Smooth muscle cell of the brain vasculature (primary cell): ENCODE measurements at regions not wholly inside any gene's neighbourhood (a gene's known extent, or its start where the extent isn't known, plus 50 kb on each side); places are given as distances from the start of the nearest gene placed in this dataset.
A peak's percentile ranks its signal among the peaks of the same experiment; 100 is the strongest.

Experiments
- DNase-seq: peaks from one replicate; pipeline ENCODE4 v3.0.0-alpha.2; 2012; ENCODE audit warnings: low read depth, low spot score

DNA sequence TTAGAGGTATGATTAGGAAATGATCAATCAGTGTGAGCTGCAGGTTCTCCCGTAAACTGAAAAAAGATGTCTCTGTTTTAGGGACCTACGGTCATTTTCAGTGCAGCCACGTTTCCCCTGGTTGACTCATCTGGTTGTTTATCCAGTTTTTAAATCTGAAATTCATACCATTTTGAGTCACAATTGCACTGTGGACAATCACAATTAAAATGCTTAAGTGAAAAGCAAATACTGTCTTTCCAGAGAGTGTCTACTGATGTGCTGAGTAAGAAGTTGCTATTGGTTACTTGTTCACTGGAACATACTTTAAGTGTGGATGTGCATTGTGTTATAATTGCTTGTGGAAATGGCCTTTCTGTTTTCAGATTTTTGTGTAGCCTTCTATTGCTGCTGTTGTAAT lies 305.1 kb upstream of the SASH1 start:
- no peak for DNase-seq

DNA sequence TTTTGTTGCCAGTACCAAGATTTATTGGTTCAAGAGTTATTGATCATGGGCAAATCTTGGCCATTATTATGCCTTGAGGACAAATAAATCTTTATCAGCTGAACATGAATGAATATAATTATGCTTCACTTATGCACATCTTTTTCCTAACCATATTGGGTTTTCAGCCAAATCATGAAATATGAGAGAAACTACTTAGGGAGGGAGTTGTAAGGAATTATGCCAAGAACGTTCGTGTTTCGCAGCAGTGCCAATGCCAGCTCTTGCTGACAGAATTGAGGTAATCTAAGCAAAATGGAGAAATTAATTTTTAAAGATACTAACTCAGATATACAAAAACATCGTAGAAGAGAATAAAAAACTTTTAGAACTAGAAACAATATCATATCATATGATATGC lies 301.1 kb upstream of the SASH1 start:
- no peak for DNase-seq

DNA sequence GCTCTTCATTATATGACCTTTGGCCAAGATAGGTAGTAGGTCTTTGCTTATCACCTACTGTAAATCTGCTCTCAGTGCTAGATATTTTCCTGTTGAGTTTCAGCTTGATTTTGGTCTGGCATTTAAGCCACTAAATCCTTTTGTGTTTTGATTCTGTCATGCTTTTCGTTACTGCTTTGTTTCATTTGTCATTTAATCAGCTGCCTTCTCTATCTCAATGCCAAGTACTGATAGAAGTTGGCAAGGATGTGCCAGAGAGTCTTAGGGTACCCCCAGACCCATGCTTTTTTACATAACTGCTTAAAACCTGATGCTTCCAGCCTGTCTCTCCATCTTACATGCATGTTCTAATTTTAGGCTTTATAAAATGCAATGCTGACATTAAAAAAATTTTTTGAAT lies 300.1 kb upstream of the SASH1 start:
- no peak for DNase-seq

- DNase-seq = peak; percentile 66
Measured at GRCh38 chr6:148044261-148044751, 298.3 kb upstream of the SASH1 start.

GRCh38 chr6:148044921-148045320 lies 297.7 kb upstream of the SASH1 start:
- DNase-seq = no peak

DNA sequence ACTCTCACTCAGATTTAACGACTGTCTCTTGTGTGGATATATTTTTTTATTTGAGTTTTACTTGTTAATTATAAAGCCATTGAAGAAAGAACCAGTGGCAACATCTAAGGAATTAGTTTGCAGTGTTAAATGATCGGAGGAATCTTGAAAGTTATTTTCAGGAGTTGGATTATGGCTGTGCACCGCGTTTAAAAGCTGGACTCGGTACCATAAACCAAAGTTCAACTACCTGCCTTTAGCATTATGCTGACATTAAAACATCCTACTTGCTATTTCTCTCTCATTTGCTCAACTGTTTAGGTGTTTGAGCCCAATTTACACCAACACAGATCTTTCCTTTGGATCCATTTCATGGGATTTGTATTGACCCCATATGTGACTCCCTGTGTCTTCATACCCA lies 289.4 kb upstream of the SASH1 start:
- no peak for DNase-seq

- no peak for DNase-seq
Measured at GRCh38 chr6:148053796-148054195, 288.8 kb upstream of the SASH1 start.

- no peak for DNase-seq
Measured at GRCh38 chr6:148054219-148054618, 288.4 kb upstream of the SASH1 start.

GRCh38 chr6:148055419-148055818 lies 287.2 kb upstream of the SASH1 start:
- no peak for DNase-seq

DNA sequence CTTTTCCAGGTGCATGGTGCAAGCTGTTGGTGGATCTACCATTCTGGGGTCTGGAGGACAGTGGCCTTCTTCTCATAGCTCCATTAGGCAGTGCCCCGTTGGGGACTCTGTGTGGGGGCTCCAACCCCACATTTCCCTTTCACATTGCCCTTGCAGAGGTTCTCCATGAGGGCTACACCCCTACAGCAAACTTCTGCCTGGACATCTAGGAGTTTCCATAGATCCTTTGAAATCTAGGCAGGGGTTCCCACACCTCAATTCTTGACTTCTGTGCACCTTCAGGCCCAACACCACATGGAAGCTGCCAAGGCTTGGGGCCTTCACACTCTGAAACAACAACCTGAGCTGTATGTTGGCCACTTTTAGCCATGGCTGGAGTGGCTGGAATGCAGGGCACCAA lies 282.8 kb upstream of the SASH1 start:
- DNase-seq = no peak

DNA sequence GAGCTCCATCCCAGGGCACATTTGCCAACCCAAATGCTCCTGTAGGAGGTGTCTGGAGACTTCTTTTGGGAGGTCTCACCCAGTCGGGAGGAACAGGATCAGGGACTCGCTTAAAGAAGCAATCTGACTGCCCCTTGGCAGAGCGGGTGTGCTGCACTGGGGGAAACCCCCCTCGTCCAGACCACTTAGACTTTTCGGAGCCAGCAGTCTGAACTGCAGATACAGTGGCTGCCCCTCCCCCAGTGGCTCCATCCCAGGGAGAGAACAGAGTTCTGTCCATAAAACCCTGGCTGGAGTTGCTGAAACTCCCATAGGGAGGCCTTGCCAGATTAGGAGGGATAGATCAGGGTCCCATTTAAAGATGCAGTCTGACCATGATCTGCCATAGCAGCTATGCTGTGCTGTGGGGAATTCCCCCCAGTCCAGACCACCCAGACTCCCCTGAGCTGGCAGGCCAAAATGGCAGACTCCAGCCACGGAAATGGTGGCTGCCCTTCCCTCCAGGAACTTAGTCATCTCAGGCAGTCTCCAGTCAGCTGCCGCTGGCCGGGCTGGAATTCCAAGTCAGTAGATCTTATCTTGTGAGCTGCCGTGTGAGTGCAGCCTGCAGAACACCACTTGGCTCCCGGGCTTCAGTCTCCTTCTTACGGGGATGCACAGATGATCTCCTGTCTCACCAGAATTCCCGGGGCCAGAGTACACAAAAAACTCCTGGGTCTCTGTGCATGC lies 278.1 kb upstream of the SASH1 start:
- no peak for DNase-seq

GRCh38 chr6:148068437-148069061 lies 274.1 kb upstream of the SASH1 start:
- no peak for DNase-seq

- DNase-seq = no peak
Measured at GRCh38 chr6:148069256-148069655, 273.4 kb upstream of the SASH1 start.

DNA sequence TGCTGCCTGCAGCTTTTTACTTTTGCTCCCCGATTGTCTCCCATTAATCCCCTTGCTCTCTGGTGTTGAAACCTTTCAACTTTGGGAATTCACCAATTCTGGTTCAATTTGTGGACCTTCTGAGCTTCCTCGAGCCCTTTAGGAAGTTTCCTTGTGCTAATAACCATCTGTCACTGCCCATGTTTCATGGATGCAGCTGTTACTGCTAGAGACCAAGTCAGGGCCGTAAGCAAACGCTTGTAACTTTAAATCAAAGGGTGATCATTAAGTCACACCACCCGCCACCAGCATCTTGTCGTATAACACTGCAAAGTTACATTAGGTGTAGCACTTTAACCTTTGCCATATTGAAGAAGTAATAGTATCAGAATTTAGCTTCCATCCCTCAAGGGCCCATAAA lies 268.3 kb upstream of the SASH1 start:
- no peak for DNase-seq

- no peak for DNase-seq
Measured at GRCh38 chr6:148074738-148075137, 267.9 kb upstream of the SASH1 start.

DNA sequence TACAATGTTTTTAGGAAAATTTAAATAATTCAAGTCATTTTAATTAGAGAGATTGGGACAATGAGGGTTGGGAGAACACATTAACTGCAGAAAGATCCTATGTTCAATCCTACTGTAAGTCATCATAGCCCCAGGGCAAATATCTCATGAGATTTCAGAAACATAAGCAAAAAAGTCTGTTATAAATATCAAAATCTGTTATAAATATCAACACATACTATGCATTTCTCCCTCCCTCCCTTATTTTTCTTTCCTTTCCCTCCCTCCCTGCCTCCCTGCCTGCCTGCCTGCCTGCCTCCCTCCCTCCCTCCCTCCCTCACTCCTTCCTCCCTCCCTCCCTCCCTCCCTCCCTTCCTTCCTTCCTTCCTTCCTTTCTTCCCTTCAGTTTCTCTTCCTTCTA lies 267.3 kb upstream of the SASH1 start:
- no peak for DNase-seq

DNA sequence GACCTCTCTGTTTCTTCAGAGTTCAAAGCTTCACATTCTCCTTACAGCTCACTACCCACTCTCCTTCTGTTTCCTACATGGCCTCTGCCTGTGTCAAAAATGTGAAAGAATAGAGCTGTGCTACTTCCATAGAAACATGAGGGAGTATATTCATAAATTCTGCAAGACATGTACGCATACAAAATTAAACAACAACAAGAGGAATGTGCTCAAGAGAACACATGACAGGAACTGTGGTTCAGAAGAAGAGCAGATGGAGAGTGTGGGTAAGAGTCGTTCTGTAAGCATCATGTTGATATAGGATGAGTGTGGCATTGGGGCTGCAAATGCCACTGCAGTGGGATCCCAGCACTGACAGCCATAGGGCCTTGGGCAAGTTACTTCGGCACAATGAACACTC lies 266.6 kb upstream of the SASH1 start:
- DNase-seq = no peak

DNA sequence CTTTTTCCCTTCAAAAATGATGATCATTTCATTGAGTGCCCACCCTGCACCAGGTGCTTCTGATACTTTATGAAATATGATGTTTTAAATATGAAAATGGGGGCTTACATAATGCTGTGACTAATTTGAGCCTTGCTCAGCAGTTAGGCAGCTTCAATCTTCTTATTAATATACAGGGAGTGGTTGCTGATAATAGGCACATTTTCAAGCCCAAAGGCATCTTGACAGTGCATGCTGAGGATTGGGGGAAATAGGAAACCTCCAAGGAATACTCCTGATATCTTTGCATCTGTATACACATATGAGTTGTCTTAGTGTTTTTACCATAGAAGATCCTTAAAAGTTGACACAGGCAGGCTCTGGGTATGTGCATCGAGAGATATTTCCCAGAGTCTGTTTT lies 262.3 kb upstream of the SASH1 start:
- no peak for DNase-seq

GRCh38 chr6:148081076-148081475 lies 261.6 kb upstream of the SASH1 start:
- DNase-seq = no peak

DNA sequence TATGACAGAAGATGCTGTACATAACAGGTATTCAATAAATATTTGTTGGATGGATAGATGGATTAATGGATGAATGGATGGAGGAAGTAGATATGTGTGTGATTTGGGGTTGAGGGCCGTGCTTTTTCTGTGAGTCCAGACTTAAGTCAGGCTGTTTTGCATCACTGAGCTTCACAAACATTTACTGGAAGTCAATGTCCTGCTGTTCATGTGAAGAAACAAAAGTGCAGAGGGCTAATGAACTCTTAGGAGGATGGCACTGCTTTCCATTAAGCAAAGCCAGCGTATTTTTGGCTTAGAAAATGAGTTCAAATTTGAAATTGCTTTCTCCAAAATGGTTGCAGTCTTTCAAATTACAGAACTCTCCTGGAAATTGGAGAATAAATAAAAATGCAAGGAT lies 260.6 kb upstream of the SASH1 start:
- peak; percentile 9 for DNase-seq

DNA sequence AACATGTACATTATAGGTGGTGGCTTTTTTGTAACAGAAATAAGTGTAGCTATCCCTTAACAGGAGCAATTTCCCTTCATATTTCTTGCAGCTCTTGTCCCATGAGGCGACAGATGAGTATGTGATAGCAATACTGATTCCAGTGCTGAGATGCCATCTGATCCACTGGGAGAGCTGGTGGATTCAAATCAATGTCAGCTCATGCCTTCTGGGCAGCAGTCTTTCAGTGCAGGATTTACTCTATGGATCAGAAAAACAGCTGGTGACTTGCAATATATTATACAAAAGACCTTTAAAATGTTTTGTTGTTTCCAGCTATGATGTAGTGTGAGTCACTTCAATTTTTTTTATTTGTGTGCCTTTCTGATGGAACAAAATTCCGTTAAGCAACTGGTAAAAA lies 259.9 kb upstream of the SASH1 start:
- DNase-seq = no peak

GRCh38 chr6:148085631-148086331 lies 256.9 kb upstream of the SASH1 start:
- no peak for DNase-seq

DNA sequence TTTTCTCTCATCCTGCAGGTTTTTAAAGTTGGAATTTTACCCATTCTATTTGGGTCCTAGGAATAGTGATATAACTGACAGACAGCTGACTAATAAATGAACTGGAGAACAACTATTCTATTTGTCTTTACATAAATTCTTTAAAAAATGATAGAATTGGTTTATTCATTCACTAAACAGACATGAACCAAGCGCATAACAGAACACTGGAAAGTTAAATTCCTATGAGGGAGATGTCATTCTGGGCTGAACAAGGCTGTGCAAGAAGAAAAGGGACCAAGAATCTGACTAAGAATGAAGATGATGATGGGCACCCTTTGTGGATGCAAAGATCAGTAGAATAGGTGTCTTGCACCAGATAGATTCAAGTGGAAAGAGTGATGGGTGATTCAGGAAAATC lies 256.3 kb upstream of the SASH1 start:
- no peak for DNase-seq
